Suprapubic skin (tissue), 4 donors: ENCODE measurements at regions not wholly inside any gene's neighbourhood (a gene's known extent, or its start where the extent isn't known, plus 50 kb on each side); places are given as distances from the start of the nearest gene placed in this dataset.

Experiments used
- DNase-seq, 2 donors: peaks; one replicate each; pipeline ENCODE4 v3.0.0-alpha.2; 2019; ENCODE audit warnings: low spot score in 2 of 2
- H3K27ac ChIP-seq: fragments of 200-600 bp; sonication (generic); one replicate; pipeline ENCODE4 v1.5.1; 2019
- H3K27me3 ChIP-seq: fragments of 200-600 bp; sonication (generic); one replicate; pipeline ENCODE4 v1.5.1; 2019
- H3K36me3 ChIP-seq: fragments of 200-600 bp; sonication (generic); one replicate; pipeline ENCODE4 v1.5.1; 2019
- H3K4me1 ChIP-seq: fragments of 200-600 bp; sonication (generic); one replicate; pipeline ENCODE4 v1.5.1; 2019
- H3K4me3 ChIP-seq: fragments of 200-600 bp; sonication (generic); one replicate; pipeline ENCODE4 v1.5.1; 2019; ENCODE audit warnings: mild to moderate bottlenecking
- H3K9me3 ChIP-seq: fragments of 200-600 bp; sonication (generic); one replicate; pipeline ENCODE4 v1.5.1; 2019
- CTCF ChIP-seq, 2 donors: fragments of 200-600 bp in 1 of 2; fragments of 450-650 bp in 1 of 2; sonication (generic) in 1 of 2; IDR thresholded peaks; one replicate each; pipeline ENCODE4 v1.5.1; 2016 to 2019; ENCODE audit warnings: antibody characterized with exemption in 2 of 2, mild to moderate bottlenecking in 1 of 2, moderate library complexity in 1 of 2
- EP300 ChIP-seq: sonication (generic); formaldehyde crosslinking; IDR thresholded peaks from one replicate; pipeline ENCODE4 v1.6.1; 2017; ENCODE audit warnings: antibody characterized with exemption
- POLR2A ChIP-seq, 2 donors: fragments of 450-650 bp; IDR thresholded peaks; one replicate each; pipeline ENCODE4 v1.6.1; 2017; ENCODE audit warnings: antibody characterized with exemption in 2 of 2, mild to moderate bottlenecking in 2 of 2, moderate library complexity in 2 of 2
- POLR2AphosphoS5 ChIP-seq, 3 donors: sonication (generic); formaldehyde crosslinking; IDR thresholded peaks; one replicate each; pipeline ENCODE4 v1.6.1; 2017; ENCODE audit warnings: antibody characterized with exemption in 3 of 3
- WGBS: methylation state at CpG from one replicate; pipeline ENCODE4 v1.1.5; 2018; 5-methylcytosine and 5-hydroxymethylcytosine counted together

- H3K36me3 ChIP-seq: no peaks in the 10 kb centered on the region
- H3K27ac ChIP-seq: no peak overlapping the region
- H3K27me3 ChIP-seq: no peaks in the 10 kb centered on the region
- H3K4me3 ChIP-seq: no peak overlapping the region
- peaks cover 26% of the 10 kb centered on the region for H3K4me1 ChIP-seq
- H3K9me3 ChIP-seq: no peaks in the 10 kb centered on the region
- 88% methylated on average over 4 of the region's 4 CpGs for WGBS
- DNase-seq: no peak
- TF ChIP-seq POLR2AphosphoS5 (IDR thresholded peaks at IDR 0.05): no peak
- TF ChIP-seq POLR2A (IDR thresholded peaks at IDR 0.05): no peak
- no peak for TF ChIP-seq CTCF (IDR thresholded peaks at IDR 0.05)
- TF ChIP-seq EP300: no peak
These were observed 62.0 kb downstream of the SUCNR1 start for GRCh38 chr3:151935446-151935845.

- 94% methylated on average over 2 of the region's 2 CpGs for WGBS
- TF ChIP-seq CTCF (IDR thresholded peaks at IDR 0.05) (no peak), POLR2AphosphoS5 (IDR thresholded peaks at IDR 0.05) (no peak), EP300 (no peak), POLR2A (IDR thresholded peaks at IDR 0.05) (no peak)
- no peaks in the 10 kb centered on the region for H3K27me3 ChIP-seq
- no peak for DNase-seq
- no peak overlapping the region for H3K4me3 ChIP-seq
- H3K36me3 ChIP-seq: no peaks in the 10 kb centered on the region
- peaks cover 4% of the 10 kb centered on the region for H3K4me1 ChIP-seq
- no peaks in the 10 kb centered on the region for H3K9me3 ChIP-seq
- H3K27ac ChIP-seq: no peak overlapping the region
These were observed 67.0 kb downstream of the SUCNR1 start for GRCh38 chr3:151940481-151940880.

GRCh38 chr3:151943539-151943938, 70.1 kb downstream of the SUCNR1 start:
- Histone ChIP-seq H3K9me3 (no peaks in the 10 kb centered on the region), H3K27ac (no peak overlapping the region), H3K4me3 (no peak overlapping the region), H3K27me3 (no peaks in the 10 kb centered on the region), H3K4me1 (peaks cover 4% of the 10 kb centered on the region), H3K36me3 (no peaks in the 10 kb centered on the region)
- no peak for TF ChIP-seq POLR2A (IDR thresholded peaks at IDR 0.05)
- no peak for TF ChIP-seq EP300
- TF ChIP-seq POLR2AphosphoS5 (IDR thresholded peaks at IDR 0.05): no peak
- TF ChIP-seq CTCF (IDR thresholded peaks at IDR 0.05): no peak
- no peak for DNase-seq
- WGBS: 91% methylated on average over 1 of the region's 1 CpG

GRCh38 chr3:151944356-151944755, 70.9 kb downstream of the SUCNR1 start:
- H3K9me3 ChIP-seq: no peaks in the 10 kb centered on the region
- no peak overlapping the region for H3K4me3 ChIP-seq
- no peak for TF ChIP-seq POLR2A (IDR thresholded peaks at IDR 0.05)
- H3K4me1 ChIP-seq: peaks cover 4% of the 10 kb centered on the region
- H3K27ac ChIP-seq: no peak overlapping the region
- no peaks in the 10 kb centered on the region for H3K36me3 ChIP-seq
- no peaks in the 10 kb centered on the region for H3K27me3 ChIP-seq
- DNase-seq: no peak

- Histone ChIP-seq H3K27ac (no peak overlapping the region), H3K4me3 (no peak overlapping the region), H3K9me3 (no peaks in the 10 kb centered on the region), H3K27me3 (no peaks in the 10 kb centered on the region), H3K4me1 (no peaks in the 10 kb centered on the region), H3K36me3 (no peaks in the 10 kb centered on the region)
- 77% methylated on average over 1 of the region's 1 CpG for WGBS
- DNase-seq: no peak
- no peak for TF ChIP-seq POLR2AphosphoS5 (IDR thresholded peaks at IDR 0.05)
- TF ChIP-seq CTCF (IDR thresholded peaks at IDR 0.05): no peak
- TF ChIP-seq EP300: no peak
- TF ChIP-seq POLR2A (IDR thresholded peaks at IDR 0.05): no peak
These were observed 73.2 kb downstream of the SUCNR1 start for GRCh38 chr3:151946606-151947005.

GRCh38 chr3:151949706-151950105, 76.3 kb downstream of the SUCNR1 start:
- no peaks in the 10 kb centered on the region for H3K36me3 ChIP-seq
- 87% methylated on average over 4 of the region's 4 CpGs for WGBS
- no peak for TF ChIP-seq CTCF (IDR thresholded peaks at IDR 0.05)
- TF ChIP-seq EP300: no peak
- TF ChIP-seq POLR2AphosphoS5 (IDR thresholded peaks at IDR 0.05): no peak
- TF ChIP-seq POLR2A (IDR thresholded peaks at IDR 0.05): no peak
- no peak overlapping the region for H3K4me3 ChIP-seq
- DNase-seq: no peak
- no peak overlapping the region for H3K27ac ChIP-seq
- no peaks in the 10 kb centered on the region for H3K27me3 ChIP-seq
- no peaks in the 10 kb centered on the region for H3K4me1 ChIP-seq
- H3K9me3 ChIP-seq: no peaks in the 10 kb centered on the region
